Neutrophil (primary cell): ENCODE measurements at regions not wholly inside any gene's neighbourhood (a gene's known extent, or its start where the extent isn't known, plus 50 kb on each side); places are given as distances from the start of the nearest gene placed in this dataset.

Experiments
- H3K27ac ChIP-seq: fragments of 200-600 bp; sonication (generic); 2 replicates; pipeline ENCODE4 v1.5.1; 2016; ENCODE audit warnings: mild to moderate bottlenecking, moderate library complexity
- H3K27me3 ChIP-seq: fragments of 200-600 bp; sonication (generic); 2 replicates; pipeline ENCODE4 v1.6.0; 2016; ENCODE audit warnings: mild to moderate bottlenecking
- H3K36me3 ChIP-seq: fragments of 200-600 bp; sonication (generic); 2 replicates; pipeline ENCODE4 v1.5.1; 2017
- H3K4me1 ChIP-seq, 2 experiments: fragments of 200-600 bp in 1 of 2; sonication (generic) in 1 of 2; 1 replicate in 1 of 2; 2 replicates in 1 of 2; pipeline versions ENCODE4 v1.5.1 to v1.6.1; 2013 to 2016; ENCODE audit warnings: low read depth in 1 of 2, low read length in 1 of 2, mild to moderate bottlenecking in 1 of 2, moderate library complexity in 1 of 2; ENCODE audit not compliant: control insufficient read depth in 1 of 2, insufficient read depth in 1 of 2
- H3K4me3 ChIP-seq, 2 experiments: fragments of 200-600 bp in 1 of 2; sonication (generic) in 1 of 2; 1 replicate in 1 of 2; 2 replicates in 1 of 2; pipeline ENCODE4 v1.5.1; 2013 to 2016; ENCODE audit warnings: low read depth in 1 of 2, low read length in 1 of 2, mild to moderate bottlenecking in 1 of 2, moderate library complexity in 1 of 2
- H3K9me3 ChIP-seq: fragments of 200-600 bp; sonication (generic); 2 replicates; pipeline ENCODE4 v1.5.1; 2016
- TF ChIP-seq, protein P1 (sequence below): fragments of 200-600 bp; sonication (generic); IDR thresholded peaks from 2 replicates; pipeline ENCODE4 v1.5.1; 2016; ENCODE audit warnings: antibody characterized with exemption

DNA sequence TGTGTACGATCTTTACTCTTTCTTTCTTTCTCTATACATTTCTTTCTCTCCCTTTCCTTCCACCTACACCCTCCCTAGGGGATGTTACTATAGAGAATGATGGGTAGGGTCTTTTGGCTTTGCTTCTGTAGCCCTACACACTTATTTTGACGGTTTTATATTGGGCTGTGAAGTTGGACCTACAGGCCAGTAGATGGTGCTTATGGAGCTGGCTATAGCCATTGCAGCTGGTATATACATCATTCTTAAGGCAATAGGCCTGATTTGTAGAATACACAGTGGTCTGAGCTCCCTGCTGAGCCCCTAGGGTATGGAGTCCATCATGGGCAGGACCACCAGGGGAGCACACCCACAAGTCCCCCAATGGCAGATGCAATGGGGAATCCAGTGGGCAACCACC lies 1869.7 kb downstream of the STIM2 start:
- Histone ChIP-seq H3K4me3 (no peak overlapping the region), H3K9me3 (no peaks in the 10 kb centered on the region), H3K4me1 (no peaks in the 10 kb centered on the region), H3K36me3 (no peaks in the 10 kb centered on the region), H3K27me3 (no peaks in the 10 kb centered on the region), H3K27ac (no peak overlapping the region)
- TF ChIP-seq, protein P1, sequence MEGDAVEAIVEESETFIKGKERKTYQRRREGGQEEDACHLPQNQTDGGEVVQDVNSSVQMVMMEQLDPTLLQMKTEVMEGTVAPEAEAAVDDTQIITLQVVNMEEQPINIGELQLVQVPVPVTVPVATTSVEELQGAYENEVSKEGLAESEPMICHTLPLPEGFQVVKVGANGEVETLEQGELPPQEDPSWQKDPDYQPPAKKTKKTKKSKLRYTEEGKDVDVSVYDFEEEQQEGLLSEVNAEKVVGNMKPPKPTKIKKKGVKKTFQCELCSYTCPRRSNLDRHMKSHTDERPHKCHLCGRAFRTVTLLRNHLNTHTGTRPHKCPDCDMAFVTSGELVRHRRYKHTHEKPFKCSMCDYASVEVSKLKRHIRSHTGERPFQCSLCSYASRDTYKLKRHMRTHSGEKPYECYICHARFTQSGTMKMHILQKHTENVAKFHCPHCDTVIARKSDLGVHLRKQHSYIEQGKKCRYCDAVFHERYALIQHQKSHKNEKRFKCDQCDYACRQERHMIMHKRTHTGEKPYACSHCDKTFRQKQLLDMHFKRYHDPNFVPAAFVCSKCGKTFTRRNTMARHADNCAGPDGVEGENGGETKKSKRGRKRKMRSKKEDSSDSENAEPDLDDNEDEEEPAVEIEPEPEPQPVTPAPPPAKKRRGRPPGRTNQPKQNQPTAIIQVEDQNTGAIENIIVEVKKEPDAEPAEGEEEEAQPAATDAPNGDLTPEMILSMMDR = no peak

DNA sequence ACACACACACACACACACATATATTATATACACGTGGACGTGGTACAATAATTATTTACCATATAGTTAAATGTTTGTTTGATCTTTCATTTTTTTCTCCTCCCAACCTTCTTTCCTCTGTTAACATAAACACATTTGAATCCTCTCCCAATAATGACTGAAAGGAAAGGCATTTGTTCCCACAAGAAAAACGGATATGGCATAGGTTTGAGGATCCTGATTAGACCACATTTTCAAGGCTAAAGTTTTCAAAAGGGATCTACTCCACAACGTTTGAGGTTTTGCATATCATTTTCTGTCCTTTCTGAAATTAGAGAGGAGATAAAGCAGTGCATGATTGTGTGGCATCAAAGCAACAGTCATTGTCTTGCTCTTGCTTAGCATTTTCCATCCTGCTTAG lies 1883.4 kb downstream of the STIM2 start:
- TF ChIP-seq, protein P1 = no peak
- Histone ChIP-seq H3K27me3 (no peaks in the 10 kb centered on the region), H3K9me3 (no peaks in the 10 kb centered on the region), H3K4me1 (no peaks in the 10 kb centered on the region), H3K27ac (no peak overlapping the region), H3K4me3 (no peak overlapping the region), H3K36me3 (no peaks in the 10 kb centered on the region)

GRCh38 chr4:28754376-28754775 lies 1893.7 kb downstream of the STIM2 start:
- H3K36me3 ChIP-seq = no peaks in the 10 kb centered on the region
- no peaks in the 10 kb centered on the region for H3K9me3 ChIP-seq
- H3K4me3 ChIP-seq = no peak overlapping the region
- TF ChIP-seq, protein P1 = no peak
- H3K27me3 ChIP-seq = no peaks in the 10 kb centered on the region
- no peaks in the 10 kb centered on the region for H3K4me1 ChIP-seq
- no peak overlapping the region for H3K27ac ChIP-seq

GRCh38 chr4:28755081-28755480 lies 1894.4 kb downstream of the STIM2 start:
- TF ChIP-seq, protein P1 = no peak
- H3K36me3 ChIP-seq = no peaks in the 10 kb centered on the region
- no peaks in the 10 kb centered on the region for H3K27me3 ChIP-seq
- H3K27ac ChIP-seq = no peak overlapping the region
- no peaks in the 10 kb centered on the region for H3K9me3 ChIP-seq
- no peak overlapping the region for H3K4me3 ChIP-seq
- no peaks in the 10 kb centered on the region for H3K4me1 ChIP-seq

DNA sequence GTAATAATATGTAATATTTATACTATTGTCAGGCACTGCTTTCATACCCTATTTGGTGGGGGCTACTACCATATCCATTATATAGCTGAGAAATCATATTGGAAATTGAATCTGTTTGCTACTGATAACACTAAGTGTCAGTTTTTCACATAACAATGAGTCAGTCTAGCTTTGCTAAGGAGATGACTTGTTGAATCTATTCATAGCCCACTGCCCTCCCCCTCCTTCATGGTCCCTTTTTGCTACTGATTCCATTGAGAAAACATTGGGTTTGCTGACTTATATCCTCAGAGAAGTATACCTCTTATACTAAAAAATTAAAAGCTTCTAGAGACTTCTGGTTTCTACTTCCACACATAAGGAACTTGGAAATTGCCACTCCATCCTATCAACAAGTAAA lies 1898.4 kb downstream of the STIM2 start:
- TF ChIP-seq, protein P1 = no peak
- Histone ChIP-seq H3K9me3 (no peaks in the 10 kb centered on the region), H3K4me3 (no peak overlapping the region), H3K36me3 (no peaks in the 10 kb centered on the region), H3K27ac (no peak overlapping the region), H3K27me3 (no peaks in the 10 kb centered on the region), H3K4me1 (no peaks in the 10 kb centered on the region)

DNA sequence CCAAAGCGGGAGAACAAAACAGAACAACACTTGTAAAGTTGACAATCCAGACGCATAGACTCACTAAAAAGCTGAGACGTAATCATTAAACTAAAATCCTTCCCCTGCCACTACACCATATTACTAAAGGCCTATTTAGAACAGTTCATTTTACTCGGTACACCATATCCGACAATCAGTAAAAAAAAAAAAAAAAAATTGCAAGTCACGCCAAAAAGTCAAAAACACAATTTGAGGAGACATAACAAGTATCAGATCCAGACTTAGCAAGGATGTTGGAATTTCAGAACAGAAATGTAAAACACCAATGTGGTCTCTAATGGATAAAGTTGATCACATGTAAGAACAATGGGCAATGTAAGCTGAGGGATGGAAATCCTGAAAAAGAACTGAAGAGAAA lies 1899.4 kb downstream of the STIM2 start:
- no peaks in the 10 kb centered on the region for H3K9me3 ChIP-seq
- H3K4me3 ChIP-seq = no peak overlapping the region
- H3K4me1 ChIP-seq = no peaks in the 10 kb centered on the region

More for the DNA sequence above, 1899.4 kb downstream of the STIM2 start:
- Histone ChIP-seq H3K36me3 (no peaks in the 10 kb centered on the region), H3K27ac (no peak overlapping the region), H3K27me3 (no peaks in the 10 kb centered on the region)
- TF ChIP-seq, protein P1 = no peak
